CD4-positive, alpha-beta T cell treated with Interleukin-17A for 4 hours (primary cell): ENCODE measurements at regions not wholly inside any gene's neighbourhood (a gene's known extent, or its start where the extent isn't known, plus 50 kb on each side); places are given as distances from the start of the nearest gene placed in this dataset.

Experiments
- DNase-seq: peaks from one replicate; pipeline ENCODE4 v3.0.0-alpha.2; 2020; ENCODE audit warnings: mixed read lengths

GRCh38 chr1:18535391-18536210 is 54.9 kb downstream of the KLHDC7A start:
- no peak for DNase-seq

GRCh38 chr1:18536356-18536755 is 55.6 kb downstream of the KLHDC7A start:
- DNase-seq = no peak

GRCh38 chr1:18536915-18537314 is 56.2 kb downstream of the KLHDC7A start:
- no peak for DNase-seq

GRCh38 chr1:18537386-18538306 is 56.9 kb downstream of the KLHDC7A start:
- DNase-seq = no peak

- no peak for DNase-seq
Measured at GRCh38 chr1:18539171-18539570, 58.4 kb downstream of the KLHDC7A start.

GRCh38 chr1:18540136-18540765 is 59.5 kb downstream of the KLHDC7A start:
- DNase-seq = no peak

- DNase-seq = no peak
Measured at GRCh38 chr1:18541046-18541795, 60.5 kb downstream of the KLHDC7A start.

GRCh38 chr1:18542351-18542750 is 61.6 kb downstream of the KLHDC7A start:
- DNase-seq = no peak

- no peak for DNase-seq
Measured at GRCh38 chr1:18546026-18546425, 65.3 kb downstream of the KLHDC7A start.

GRCh38 chr1:18547460-18547859 is 66.7 kb downstream of the KLHDC7A start:
- no peak for DNase-seq

- DNase-seq = no peak
Measured at GRCh38 chr1:18548643-18549042, 67.9 kb downstream of the KLHDC7A start.

GRCh38 chr1:18549106-18549505 is 68.4 kb downstream of the KLHDC7A start:
- no peak for DNase-seq

- no peak for DNase-seq
Measured at GRCh38 chr1:18549906-18550305, 69.2 kb downstream of the KLHDC7A start.

GRCh38 chr1:18552631-18553030 is 71.9 kb downstream of the KLHDC7A start:
- DNase-seq = no peak

- no peak for DNase-seq
Measured at GRCh38 chr1:18553388-18553787, 72.7 kb downstream of the KLHDC7A start.

- DNase-seq = no peak
Measured at GRCh38 chr1:18554099-18554498, 73.4 kb downstream of the KLHDC7A start.

GRCh38 chr1:18554597-18554996 is 73.9 kb downstream of the KLHDC7A start:
- DNase-seq = no peak

- DNase-seq = no peak
Measured at GRCh38 chr1:18555036-18555435, 74.3 kb downstream of the KLHDC7A start.

GRCh38 chr1:18556364-18556763 is 74.3 kb upstream of the PAX7 start:
- DNase-seq = no peak

GRCh38 chr1:18557621-18558465 is 72.8 kb upstream of the PAX7 start:
- DNase-seq = no peak

GRCh38 chr1:18560692-18561091 is 70.0 kb upstream of the PAX7 start:
- no peak for DNase-seq

- DNase-seq = no peak
Measured at GRCh38 chr1:18561967-18562366, 68.7 kb upstream of the PAX7 start.
